Fibroblast of pulmonary artery (primary cell): ENCODE measurements at regions not wholly inside any gene's neighbourhood (a gene's known extent, or its start where the extent isn't known, plus 50 kb on each side); places are given as distances from the start of the nearest gene placed in this dataset.

Experiments
- DNase-seq: peaks from one replicate; pipeline ENCODE4 v3.0.0-alpha.2; 2010; ENCODE audit warnings: low read depth
- H3K4me3 ChIP-seq: replicated peaks from 2 replicates; pipeline ENCODE4 v1.5.1; 2011; ENCODE audit warnings: low read depth, mild to moderate bottlenecking, control low read depth, low read length, moderate library complexity
- TF ChIP-seq, protein P1 (sequence below): IDR thresholded peaks from 2 replicates; pipeline ENCODE4 v1.5.1; 2011; ENCODE audit warnings: mild to moderate bottlenecking, control low read depth, low read length, inconsistent platforms; ENCODE audit errors: missing control alignments

DNA sequence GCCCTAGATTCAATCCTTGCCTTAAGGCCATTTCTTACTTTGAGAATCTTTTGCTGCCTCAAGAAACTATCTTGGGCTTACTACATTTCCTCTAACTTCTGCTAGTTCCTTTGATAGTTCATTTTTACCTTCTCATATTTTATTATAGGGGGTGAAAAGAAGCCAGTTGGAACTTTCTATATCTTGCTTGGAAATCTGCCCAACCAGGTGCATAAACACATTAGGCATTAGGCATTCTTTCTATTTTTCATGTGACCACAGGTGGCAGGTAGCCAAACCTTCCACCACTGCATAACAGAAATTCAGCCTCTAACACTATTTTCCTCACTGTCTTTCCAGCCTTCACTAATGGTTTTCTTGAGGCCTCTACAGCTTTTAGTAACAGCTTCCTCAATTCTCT lies 300.0 kb upstream of the SP8 start:
- TF ChIP-seq, protein P1, sequence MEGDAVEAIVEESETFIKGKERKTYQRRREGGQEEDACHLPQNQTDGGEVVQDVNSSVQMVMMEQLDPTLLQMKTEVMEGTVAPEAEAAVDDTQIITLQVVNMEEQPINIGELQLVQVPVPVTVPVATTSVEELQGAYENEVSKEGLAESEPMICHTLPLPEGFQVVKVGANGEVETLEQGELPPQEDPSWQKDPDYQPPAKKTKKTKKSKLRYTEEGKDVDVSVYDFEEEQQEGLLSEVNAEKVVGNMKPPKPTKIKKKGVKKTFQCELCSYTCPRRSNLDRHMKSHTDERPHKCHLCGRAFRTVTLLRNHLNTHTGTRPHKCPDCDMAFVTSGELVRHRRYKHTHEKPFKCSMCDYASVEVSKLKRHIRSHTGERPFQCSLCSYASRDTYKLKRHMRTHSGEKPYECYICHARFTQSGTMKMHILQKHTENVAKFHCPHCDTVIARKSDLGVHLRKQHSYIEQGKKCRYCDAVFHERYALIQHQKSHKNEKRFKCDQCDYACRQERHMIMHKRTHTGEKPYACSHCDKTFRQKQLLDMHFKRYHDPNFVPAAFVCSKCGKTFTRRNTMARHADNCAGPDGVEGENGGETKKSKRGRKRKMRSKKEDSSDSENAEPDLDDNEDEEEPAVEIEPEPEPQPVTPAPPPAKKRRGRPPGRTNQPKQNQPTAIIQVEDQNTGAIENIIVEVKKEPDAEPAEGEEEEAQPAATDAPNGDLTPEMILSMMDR: no peak
- no peak for DNase-seq
- H3K4me3 ChIP-seq: no peak overlapping the region

DNA sequence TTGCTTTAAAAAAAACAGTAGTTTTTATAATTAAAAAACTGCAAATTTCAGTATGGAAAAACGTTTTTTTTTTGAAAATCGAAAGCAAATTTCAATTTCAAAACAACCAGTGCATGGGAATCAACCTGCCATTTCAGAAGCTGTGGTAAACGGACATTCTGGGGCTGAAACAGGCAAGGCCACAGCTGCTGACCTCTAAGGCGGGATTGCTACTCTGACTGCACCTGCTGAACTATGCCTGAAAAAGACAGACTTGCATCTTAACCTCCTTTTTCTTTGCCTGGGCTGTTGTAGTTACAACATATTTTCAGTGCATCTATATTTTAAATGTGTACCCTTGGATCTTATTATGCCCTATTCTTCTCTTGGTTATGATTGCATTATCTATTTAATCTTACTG lies 303.0 kb upstream of the SP8 start:
- TF ChIP-seq, protein P1: no peak
- DNase-seq: no peak
- H3K4me3 ChIP-seq: no peak overlapping the region

DNA sequence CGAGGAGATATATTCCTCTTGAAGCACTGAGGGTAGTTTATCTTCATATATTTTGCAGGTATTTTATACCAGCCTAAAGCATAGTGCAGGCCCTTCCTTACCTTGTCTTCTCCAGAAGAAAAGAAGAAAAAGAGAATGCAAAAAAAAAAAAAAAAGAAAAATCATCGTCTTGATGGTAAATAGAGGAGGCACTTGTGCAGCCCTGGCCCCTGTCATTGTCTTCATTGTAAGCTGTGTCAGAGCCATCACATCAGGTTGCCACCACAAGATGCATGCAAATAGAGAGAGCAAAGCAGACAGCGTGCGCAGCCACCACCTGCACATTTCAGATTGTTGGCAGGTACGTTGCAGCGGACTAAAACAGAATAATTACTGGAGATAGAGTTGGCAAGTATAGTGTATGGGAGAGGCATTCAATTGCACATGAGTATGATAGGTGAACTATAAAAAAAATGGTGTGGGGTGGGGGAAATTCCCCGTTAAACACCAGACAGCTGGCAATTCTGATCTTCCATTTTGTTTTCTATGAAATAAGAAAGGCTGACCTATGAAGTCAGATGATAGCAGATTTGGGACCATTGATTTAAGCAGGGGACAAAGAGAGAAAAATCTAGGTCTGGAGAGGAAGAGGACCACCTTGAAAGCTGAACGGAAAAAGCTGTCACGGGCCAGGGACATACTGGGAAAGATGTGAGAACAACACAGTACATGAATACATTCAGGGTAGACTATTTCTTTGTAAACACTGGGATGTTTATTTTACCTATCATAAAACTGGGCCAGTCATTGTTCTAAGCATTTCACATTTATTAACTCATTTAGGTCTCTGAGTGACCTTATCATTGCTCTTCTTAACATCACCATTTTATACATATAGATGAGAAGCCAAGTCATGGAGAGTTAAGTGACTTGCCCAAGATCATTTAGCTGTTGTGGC lies 306.3 kb upstream of the SP8 start:
- DNase-seq: no peak
- H3K4me3 ChIP-seq: no peak overlapping the region
- TF ChIP-seq, protein P1: no peak

DNA sequence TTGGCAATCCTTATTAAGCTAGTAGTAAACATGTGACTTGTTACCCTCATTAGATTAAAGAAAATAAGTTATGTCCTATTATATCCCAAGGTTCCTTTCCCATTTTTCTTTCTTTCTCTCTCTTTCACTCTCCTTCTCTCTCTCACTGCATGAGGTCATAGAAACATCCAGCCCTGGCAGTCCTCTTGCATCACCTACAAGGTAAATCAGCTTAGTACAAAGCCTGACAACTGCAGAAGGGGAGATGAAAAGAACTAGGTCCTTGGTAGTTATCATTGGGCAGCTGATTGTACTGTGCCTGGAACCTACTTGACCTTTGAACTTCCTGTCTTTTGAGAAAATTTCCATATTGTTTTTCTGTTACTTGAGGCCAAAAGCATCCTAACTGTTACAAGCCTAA lies 307.9 kb upstream of the SP8 start:
- TF ChIP-seq, protein P1: no peak
- H3K4me3 ChIP-seq: no peak overlapping the region
- DNase-seq: no peak

DNA sequence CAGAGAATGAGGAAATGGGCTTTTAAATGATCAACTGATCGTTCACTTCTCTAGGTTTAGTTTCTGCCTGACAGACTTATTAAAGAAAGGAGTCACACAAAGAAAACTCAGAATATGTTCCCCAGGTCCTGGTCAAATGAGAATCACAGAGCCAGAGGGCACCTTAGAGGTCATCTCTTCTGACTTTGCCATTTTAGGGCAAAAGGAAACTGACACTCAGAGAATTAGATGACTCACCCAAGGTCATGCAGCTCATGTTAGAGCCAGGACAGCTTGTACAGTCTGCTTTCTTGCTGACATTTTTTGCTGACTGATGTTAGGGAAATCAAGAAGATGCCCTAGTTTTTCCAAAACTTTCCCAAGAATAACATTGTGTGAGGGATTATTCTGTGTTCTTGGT lies 312.7 kb upstream of the SP8 start:
- no peak for DNase-seq
- no peak overlapping the region for H3K4me3 ChIP-seq
- TF ChIP-seq, protein P1: no peak

DNA sequence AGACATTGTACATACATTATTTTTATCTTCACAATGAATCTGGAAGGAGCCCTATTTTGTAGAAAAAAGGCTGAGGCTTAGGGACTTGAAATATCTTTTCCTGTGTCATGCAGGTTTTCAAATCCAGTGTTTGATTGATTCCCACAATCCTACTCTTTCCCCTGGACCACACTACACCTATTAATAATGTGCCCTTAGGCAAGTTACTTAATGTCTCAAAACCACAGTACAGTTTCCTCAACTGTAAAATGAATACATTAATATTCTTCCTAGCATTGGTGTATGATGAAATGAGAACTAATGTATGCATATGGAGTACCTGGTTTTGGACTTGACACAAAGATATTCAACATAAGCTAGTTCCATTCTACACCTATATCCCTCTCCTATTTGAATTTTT lies 313.3 kb upstream of the SP8 start:
- TF ChIP-seq, protein P1: no peak
- H3K4me3 ChIP-seq: no peak overlapping the region
- no peak for DNase-seq

DNA sequence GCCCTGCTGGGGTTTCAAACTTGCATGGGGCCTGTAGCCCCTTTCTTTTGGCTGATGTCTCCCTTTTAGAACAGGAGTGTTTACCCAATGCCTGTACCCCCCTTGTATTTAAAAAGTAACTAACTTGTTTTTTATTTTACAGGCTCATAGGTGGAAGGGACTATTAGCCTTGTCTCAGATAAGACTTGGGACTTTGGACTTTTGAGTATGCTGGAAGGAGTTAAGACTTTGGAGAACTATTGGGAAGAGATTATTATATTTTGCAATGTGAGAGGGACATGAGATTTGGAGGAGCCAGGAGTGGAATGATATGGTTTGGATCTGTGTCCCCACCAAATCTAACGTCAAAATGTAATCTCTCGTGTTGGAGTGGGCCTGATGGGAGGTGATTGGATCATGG lies 314.9 kb upstream of the SP8 start:
- no peak for DNase-seq
- H3K4me3 ChIP-seq: no peak overlapping the region
- TF ChIP-seq, protein P1: no peak
